ENCODE measurements at regions not wholly inside any gene's neighbourhood (a gene's known extent, or its start where the extent isn't known, plus 50 kb on each side); places are given as distances from the start of the nearest gene placed in this dataset.

DNA sequence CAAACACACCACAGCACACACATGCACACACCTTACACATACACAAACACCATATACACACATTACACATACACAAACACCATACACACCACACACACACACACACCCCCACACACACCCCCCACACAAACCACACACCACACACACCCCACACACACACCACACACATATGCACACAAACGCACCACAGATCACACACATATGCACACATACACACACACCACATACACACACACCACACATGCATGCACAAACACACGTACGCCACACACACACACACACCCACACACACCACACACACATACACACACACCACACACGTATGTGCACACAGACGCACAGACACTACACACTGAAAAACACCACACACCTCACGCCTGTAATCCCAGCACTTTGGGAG, 166.0 kb downstream of the AHSP start:
- TF ChIP-seq, protein P1, sequence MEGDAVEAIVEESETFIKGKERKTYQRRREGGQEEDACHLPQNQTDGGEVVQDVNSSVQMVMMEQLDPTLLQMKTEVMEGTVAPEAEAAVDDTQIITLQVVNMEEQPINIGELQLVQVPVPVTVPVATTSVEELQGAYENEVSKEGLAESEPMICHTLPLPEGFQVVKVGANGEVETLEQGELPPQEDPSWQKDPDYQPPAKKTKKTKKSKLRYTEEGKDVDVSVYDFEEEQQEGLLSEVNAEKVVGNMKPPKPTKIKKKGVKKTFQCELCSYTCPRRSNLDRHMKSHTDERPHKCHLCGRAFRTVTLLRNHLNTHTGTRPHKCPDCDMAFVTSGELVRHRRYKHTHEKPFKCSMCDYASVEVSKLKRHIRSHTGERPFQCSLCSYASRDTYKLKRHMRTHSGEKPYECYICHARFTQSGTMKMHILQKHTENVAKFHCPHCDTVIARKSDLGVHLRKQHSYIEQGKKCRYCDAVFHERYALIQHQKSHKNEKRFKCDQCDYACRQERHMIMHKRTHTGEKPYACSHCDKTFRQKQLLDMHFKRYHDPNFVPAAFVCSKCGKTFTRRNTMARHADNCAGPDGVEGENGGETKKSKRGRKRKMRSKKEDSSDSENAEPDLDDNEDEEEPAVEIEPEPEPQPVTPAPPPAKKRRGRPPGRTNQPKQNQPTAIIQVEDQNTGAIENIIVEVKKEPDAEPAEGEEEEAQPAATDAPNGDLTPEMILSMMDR (IDR thresholded peaks at IDR 0.05) = no peak
- DNase-seq = peak in 1 of 4 donors; percentile 16

DNA sequence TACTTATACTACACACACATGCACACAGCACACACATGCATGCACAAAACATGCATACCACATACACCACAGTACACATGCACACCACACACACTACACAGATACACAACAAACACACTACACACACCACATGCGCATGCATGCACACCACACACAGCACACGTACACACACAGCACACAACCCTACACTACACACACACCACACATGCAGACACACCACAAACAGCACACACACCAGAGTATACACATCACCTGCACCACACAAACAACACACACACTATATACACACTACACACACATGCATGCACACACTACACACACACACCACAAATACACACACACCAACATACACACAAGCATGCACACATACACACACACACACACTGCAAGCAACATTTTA, 166.8 kb downstream of the AHSP start:
- intact Hi-C loops (cut with DNase I) = no loop called here
- no peak for DNase-seq
- ATAC-seq = no peak
- H3K9me3 ChIP-seq = no peaks in the 10 kb centered on the region
- no peaks in the 10 kb centered on the region for H3K36me3 ChIP-seq
- H3K27ac ChIP-seq = no peak overlapping the region
- H3K4me1 ChIP-seq = no peaks in the 10 kb centered on the region
- peaks cover 0 to 1% of the 10 kb centered on the region in 2 donors for H3K27me3 ChIP-seq
- no peak overlapping the region for H3K4me3 ChIP-seq
- TF ChIP-seq, protein P1 (IDR thresholded peaks at IDR 0.05) = no peak

More for the DNA sequence above, 166.0 kb downstream of the AHSP start:
- Histone ChIP-seq H3K27ac (no peak overlapping the region), H3K4me3 (no peak overlapping the region), H3K27me3 (no peaks in the 10 kb centered on the region), H3K36me3 (no peaks in the 10 kb centered on the region), H3K4me1 (no peaks in the 10 kb centered on the region), H3K9me3 (no peaks in the 10 kb centered on the region)
- ATAC-seq = no peak
- intact Hi-C loops (cut with DNase I) = no loop called here

GRCh38 chr16:31695667-31696066, 168.0 kb downstream of the AHSP start:
- DNase-seq = peak in 1 of 4 donors; percentile 13

GRCh38 chr16:31696968-31697743, 169.5 kb downstream of the AHSP start:
- Histone ChIP-seq H3K9me3 (no peaks in the 10 kb centered on the region), H3K27ac (no peak overlapping the region), H3K36me3 (no peaks in the 10 kb centered on the region), H3K4me1 (peaks cover 0 to 15% of the 10 kb centered on the region in 2 donors), H3K27me3 (peaks cover 0 to 24% of the 10 kb centered on the region in 2 donors), H3K4me3 (no peak overlapping the region)
- DNase-seq (peak in 2 of 4 donors; percentile 16 to 42), ATAC-seq (peak; percentile 27)
- TF ChIP-seq, protein P1 (IDR thresholded peaks at IDR 0.05) = peak; percentile 27 to 65
- intact Hi-C loops (cut with DNase I) = no loop called here

More at GRCh38 chr16:31695667-31696066, 168.0 kb downstream of the AHSP start:
- Histone ChIP-seq H3K4me3 (no peak overlapping the region), H3K27ac (no peak overlapping the region), H3K9me3 (no peaks in the 10 kb centered on the region), H3K36me3 (no peaks in the 10 kb centered on the region), H3K27me3 (peaks cover 0 to 13% of the 10 kb centered on the region in 2 donors), H3K4me1 (peaks cover 0 to under 1% of the 10 kb centered on the region in 2 donors)
- intact Hi-C loops (cut with DNase I) = no loop called here
- ATAC-seq = peak; percentile 22
- TF ChIP-seq, protein P1 (IDR thresholded peaks at IDR 0.05) = no peak

GRCh38 chr16:31697744-31698125, 170.0 kb downstream of the AHSP start:
- H3K4me3 ChIP-seq = no peak overlapping the region
- ATAC-seq (no peak), DNase-seq (no peak)
- H3K4me1 ChIP-seq = peaks cover 0 to 15% of the 10 kb centered on the region in 2 donors
- H3K9me3 ChIP-seq = no peaks in the 10 kb centered on the region
- intact Hi-C loops (cut with DNase I) = no loop called here
- no peaks in the 10 kb centered on the region for H3K36me3 ChIP-seq
- peaks cover 0 to 24% of the 10 kb centered on the region in 2 donors for H3K27me3 ChIP-seq
- TF ChIP-seq, protein P1 (IDR thresholded peaks at IDR 0.05) = no peak
- no peak overlapping the region for H3K27ac ChIP-seq
